Astrocyte of the spinal cord (primary cell): ENCODE measurements at regions not wholly inside any gene's neighbourhood (a gene's known extent, or its start where the extent isn't known, plus 50 kb on each side); places are given as distances from the start of the nearest gene placed in this dataset.

Experiments used
- DNase-seq: peaks from one replicate; pipeline ENCODE4 v3.0.0; 2011; ENCODE audit warnings: low read depth, low spot score
- H3K4me3 ChIP-seq: 2 replicates; pipeline ENCODE4 v1.5.1; 2011; ENCODE audit warnings: low read depth, mild to moderate bottlenecking, low read length, moderate library complexity
- CTCF ChIP-seq: IDR thresholded peaks from 2 replicates; pipeline ENCODE4 v1.5.1; 2012; ENCODE audit warnings: low read depth, mild to moderate bottlenecking, low read length, inconsistent platforms
- in situ Hi-C: cut with HindIII; loops from 2 replicates; pipeline ENCODE4 v1.10.0; 2017; ENCODE audit warnings: low sequenced_read_pairs

GRCh38 chr18:39681061-39681460, 2115.5 kb upstream of the CELF4 start:
- H3K4me3 ChIP-seq = no peak overlapping the region
- no peak for DNase-seq
- in situ Hi-C loops = no loop called here
- no peak for TF ChIP-seq CTCF

GRCh38 chr18:39675906-39676305, 2110.3 kb upstream of the CELF4 start:
- no peak for DNase-seq

GRCh38 chr18:39675368-39675767, 2109.8 kb upstream of the CELF4 start:
- no peak for TF ChIP-seq CTCF
- in situ Hi-C loops = no loop called here
- peak; percentile 72 for DNase-seq
- H3K4me3 ChIP-seq = no peak overlapping the region

More at GRCh38 chr18:39675906-39676305, 2110.3 kb upstream of the CELF4 start:
- TF ChIP-seq CTCF = no peak
- in situ Hi-C loops = no loop called here
- no peak overlapping the region for H3K4me3 ChIP-seq

- no peak for DNase-seq
- H3K4me3 ChIP-seq = no peak overlapping the region
- in situ Hi-C loops = no loop called here
- no peak for TF ChIP-seq CTCF
Measured at GRCh38 chr18:39672171-39672570, 2106.6 kb upstream of the CELF4 start.

GRCh38 chr18:39667905-39668304, 2102.3 kb upstream of the CELF4 start:
- peak; percentile 22 for DNase-seq
- no peak for TF ChIP-seq CTCF
- no peak overlapping the region for H3K4me3 ChIP-seq
- in situ Hi-C loops = no loop called here

GRCh38 chr18:39666541-39666940, 2100.9 kb upstream of the CELF4 start:
- no peak overlapping the region for H3K4me3 ChIP-seq
- in situ Hi-C loops = no loop called here
- TF ChIP-seq CTCF = no peak
- no peak for DNase-seq

GRCh38 chr18:39661856-39662366, 2096.3 kb upstream of the CELF4 start:
- DNase-seq = no peak
- no peak overlapping the region for H3K4me3 ChIP-seq
- in situ Hi-C loops = no loop called here
- TF ChIP-seq CTCF = no peak
